HUDEP-2 (cell line): ENCODE measurements at regions not wholly inside any gene's neighbourhood (a gene's known extent, or its start where the extent isn't known, plus 50 kb on each side); places are given as distances from the start of the nearest gene placed in this dataset.

Experiments
- DNase-seq, 76 experiments: peaks; one replicate each; lab custom pipeline; 2025; ENCODE audit not compliant: unreplicated experiment in 76 of 76; lab: John Stamatoyannopoulos, UW

GRCh38 chr21:35905096-35905962, 155.0 kb downstream of the SETD4 start:
- no peak for DNase-seq

GRCh38 chr21:35900539-35900938, 159.8 kb downstream of the SETD4 start:
- no peak for DNase-seq

- DNase-seq: no peak
Observed at GRCh38 chr21:35896060-35896459, 164.3 kb downstream of the SETD4 start.

- DNase-seq: no peak
Observed at GRCh38 chr21:35895598-35895997, 164.7 kb downstream of the SETD4 start.

GRCh38 chr21:35893156-35893555, 167.2 kb downstream of the SETD4 start:
- no peak for DNase-seq

- DNase-seq: no peak
Observed at GRCh38 chr21:35886887-35887286, 173.4 kb downstream of the SETD4 start.

- DNase-seq: no peak
Observed at GRCh38 chr21:35885942-35886541, 174.3 kb downstream of the SETD4 start.

GRCh38 chr21:35882791-35883240, 177.5 kb downstream of the SETD4 start:
- no peak for DNase-seq

GRCh38 chr21:35873441-35873840, 186.9 kb downstream of the SETD4 start:
- no peak for DNase-seq

- no peak for DNase-seq
Observed at GRCh38 chr21:35871906-35872305, 188.4 kb downstream of the SETD4 start.

GRCh38 chr21:35868869-35869223, 191.5 kb downstream of the SETD4 start:
- DNase-seq: no peak

GRCh38 chr21:35868005-35868868, 192.1 kb downstream of the SETD4 start:
- no peak for DNase-seq

- no peak for DNase-seq
Observed at GRCh38 chr21:35864039-35864438, 196.3 kb downstream of the SETD4 start.

- DNase-seq: no peak
Observed at GRCh38 chr21:35862969-35863368, 197.4 kb downstream of the SETD4 start.

- DNase-seq: no peak
Observed at GRCh38 chr21:35861661-35862060, 198.7 kb downstream of the SETD4 start.

GRCh38 chr21:35860189-35860869, 200.0 kb downstream of the SETD4 start:
- no peak for DNase-seq

GRCh38 chr21:35859677-35860076, 200.6 kb downstream of the SETD4 start:
- DNase-seq: no peak

- DNase-seq: no peak
Observed at GRCh38 chr21:35857095-35857494, 203.2 kb downstream of the SETD4 start.

- DNase-seq: no peak
Observed at GRCh38 chr21:35855484-35855883, 204.8 kb downstream of the SETD4 start.

GRCh38 chr21:35854281-35854680, 206.0 kb downstream of the SETD4 start:
- no peak for DNase-seq
